HL-60 (cell line): ENCODE measurements at regions not wholly inside any gene's neighbourhood (a gene's known extent, or its start where the extent isn't known, plus 50 kb on each side); places are given as distances from the start of the nearest gene placed in this dataset.

Experiments used
- DNase-seq, 2 experiments: peaks; one replicate each; pipeline ENCODE4 v3.0.0-alpha.2; 2010 to 2020; ENCODE audit warnings: low read depth in 1 of 2, low spot score in 1 of 2
- H3K27ac ChIP-seq: fragments of 250-450 bp; sonication (Bioruptor Pico); replicated peaks from 2 replicates; pipeline ENCODE4 v1.5.1; 2020; ENCODE audit warnings: mild to moderate bottlenecking, moderate library complexity
- H3K27me3 ChIP-seq: fragments of 250-450 bp; sonication (Bioruptor Pico); 2 replicates; pipeline ENCODE4 v1.5.1; 2021; ENCODE audit warnings: mild to moderate bottlenecking, moderate library complexity; ENCODE audit not compliant: insufficient read depth, poor library complexity, severe bottlenecking
- H3K4me3 ChIP-seq: replicated peaks from 2 replicates; pipeline ENCODE4 v1.5.1; 2011; ENCODE audit warnings: mild to moderate bottlenecking, control low read depth, low read length; ENCODE audit not compliant: insufficient read depth
- CTCF ChIP-seq: IDR thresholded peaks from one replicate; pipeline ENCODE4 v1.5.1; 2011; ENCODE audit warnings: low read length, control low read depth, inconsistent platforms; ENCODE audit not compliant: insufficient read depth
- GABPA ChIP-seq: IDR thresholded peaks from 2 replicates; pipeline ENCODE4 v1.6.1; 2012; ENCODE audit warnings: low read depth
- POLR2AphosphoS5 ChIP-seq: IDR thresholded peaks from 2 replicates; pipeline ENCODE4 v1.6.1; 2012; ENCODE audit warnings: low read depth
- REST ChIP-seq: IDR thresholded peaks from 2 replicates; pipeline ENCODE4 v1.6.1; 2012; ENCODE audit warnings: low read depth; ENCODE audit not compliant: insufficient replicate concordance
- SPI1 ChIP-seq: IDR thresholded peaks from 2 replicates; pipeline ENCODE4 v1.6.1; 2012; ENCODE audit warnings: low read depth, mild to moderate bottlenecking, borderline replicate concordance

- Histone ChIP-seq H3K27ac (no peak overlapping the region), H3K27me3 (no peaks in the 10 kb centered on the region), H3K4me3 (no peak overlapping the region)
- no peak for DNase-seq
- TF ChIP-seq SPI1 (no peak), POLR2AphosphoS5 (no peak), CTCF (no peak), GABPA (no peak), REST (no peak)
Observed at GRCh38 chr19:37303591-37304171, 67.2 kb upstream of the ZNF527 start.

- H3K4me3 ChIP-seq: no peak overlapping the region
- no peak overlapping the region for H3K27ac ChIP-seq
- H3K27me3 ChIP-seq: no peaks in the 10 kb centered on the region
- no peak for DNase-seq
- TF ChIP-seq REST (no peak), GABPA (no peak)
Observed at GRCh38 chr19:37304190-37304883, 66.6 kb upstream of the ZNF527 start.

GRCh38 chr19:37304884-37305255, 66.0 kb upstream of the ZNF527 start:
- no peak overlapping the region for H3K4me3 ChIP-seq
- no peaks in the 10 kb centered on the region for H3K27me3 ChIP-seq
- no peak for DNase-seq

More at GRCh38 chr19:37304884-37305255, 66.0 kb upstream of the ZNF527 start:
- TF ChIP-seq GABPA: no peak
- no peak for TF ChIP-seq POLR2AphosphoS5
- TF ChIP-seq CTCF: no peak
- no peak for TF ChIP-seq SPI1
- TF ChIP-seq REST: no peak
- H3K27ac ChIP-seq: no peak overlapping the region
